AG09309 (cell line): ENCODE measurements at regions not wholly inside any gene's neighbourhood (a gene's known extent, or its start where the extent isn't known, plus 50 kb on each side); places are given as distances from the start of the nearest gene placed in this dataset.
A peak's percentile ranks its signal among the peaks of the same experiment; 100 is the strongest.
"Not testable (repeated sequence)": the region's sequence is repeated elsewhere in the genome, so short reads cannot be mapped to it uniquely, and the experiment has no call there.

Experiments
- DNase-seq: peaks from one replicate; pipeline ENCODE4 v3.0.0-alpha.2; 2010; ENCODE audit warnings: low read depth
- H3K4me3 ChIP-seq: 2 replicates; pipeline ENCODE4 v1.5.1; 2011; ENCODE audit warnings: mild to moderate bottlenecking, low read depth, low read length, moderate library complexity; ENCODE audit not compliant: control insufficient read depth
- CTCF ChIP-seq: IDR thresholded peaks from 2 replicates; pipeline ENCODE4 v1.5.1; 2011; ENCODE audit warnings: mild to moderate bottlenecking, low read depth, low read length, inconsistent platforms; ENCODE audit not compliant: insufficient read depth, control insufficient read depth; ENCODE audit errors: missing control alignments

GRCh38 chr1:239977416-239977815 lies 114.3 kb upstream of the FMN2 start:
- no peak for DNase-seq
- no peak for TF ChIP-seq CTCF
- H3K4me3 ChIP-seq: no peak overlapping the region

- H3K4me3 ChIP-seq: no peak overlapping the region
- no peak for DNase-seq
- no peak for TF ChIP-seq CTCF
Measured at GRCh38 chr1:239979456-239979855, 112.2 kb upstream of the FMN2 start.

GRCh38 chr1:239982762-239983161 lies 108.9 kb upstream of the FMN2 start:
- DNase-seq: no peak
- no peak for TF ChIP-seq CTCF
- no peak overlapping the region for H3K4me3 ChIP-seq

GRCh38 chr1:239985044-239985443 lies 106.6 kb upstream of the FMN2 start:
- no peak overlapping the region for H3K4me3 ChIP-seq
- no peak for TF ChIP-seq CTCF
- DNase-seq: no peak

- peak; percentile 71 for TF ChIP-seq CTCF
- peak; percentile 13 for DNase-seq
- H3K4me3 ChIP-seq: no peak overlapping the region
Measured at GRCh38 chr1:239987103-239987745, 104.5 kb upstream of the FMN2 start.

- no peak overlapping the region for H3K4me3 ChIP-seq
- no peak for TF ChIP-seq CTCF
- DNase-seq: no peak
Measured at GRCh38 chr1:239989990-239990389, 101.7 kb upstream of the FMN2 start.

- H3K4me3 ChIP-seq, DNase-seq: not testable (repeated sequence)
Measured at GRCh38 chr1:239992566-239992965, 99.1 kb upstream of the FMN2 start.
